ENCODE measurements at regions not wholly inside any gene's neighbourhood (a gene's known extent, or its start where the extent isn't known, plus 50 kb on each side); places are given as distances from the start of the nearest gene placed in this dataset.

- no peak for TF ChIP-seq WRNIP1 (IDR thresholded peaks at IDR 0.05; ENCODE audit: borderline replicate concordance, low read depth, low read length)
- TF ChIP-seq GABPA (IDR thresholded peaks at IDR 0.05; ENCODE audit: low read depth), result no peak
- no peak for TF ChIP-seq HCFC1 (IDR thresholded peaks at IDR 0.05; ENCODE audit: low read length)
- TF ChIP-seq NR2F1 (conservative IDR thresholded peaks at IDR 0.05), result no peak
- no peak for TF ChIP-seq MYC (IDR thresholded peaks at IDR 0.05; ENCODE audit: insufficient read depth, insufficient read length, insufficient replicate concordance, low read length, severe bottlenecking)
Measured at GRCh38 chr9:80352967-80353366, 781.2 kb downstream of the TLE4 start (continued).

GRCh38 chr9:80351612-80352011 lies 779.8 kb downstream of the TLE4 start:
- no peak overlapping the region for H3K9ac ChIP-seq (ENCODE audit: control insufficient read depth, insufficient read depth, low read length)
- no peaks in the 10 kb centered on the region for H3K27me3 ChIP-seq (replicated peaks in 1 of 2; ENCODE audit: control insufficient read depth in 2 of 2, insufficient read depth in 2 of 2, low read length in 1 of 2)
- no TSS peak for BruUV-seq (replicated peaks)
- intact Hi-C loops (cut with micrococcal nuclease; ENCODE audit: unreplicated experiment) (no loop called here), in situ Hi-C loops (cut with MboI) (no loop called here)
- 0% methylated on average over 1 of the region's 1 CpG for WGBS (ENCODE audit: insufficient coverage, insufficient replicate concordance, low lambda C conversion rate, missing lambda C conversion rate)
- H4K20me1 ChIP-seq (ENCODE audit: control insufficient read depth, insufficient read depth), result no peaks in the 10 kb centered on the region
- no peak for ATAC-seq
- no peak for DNase-seq (ENCODE audit: low read depth, low spot score)
- no peak overlapping the region for H3K4me3 ChIP-seq
- no peak overlapping the region for H3K27ac ChIP-seq (ENCODE audit: control insufficient read depth, insufficient read depth)
- RAD21 ChIA-PET (ENCODE audit: unreplicated experiment), result no interaction called here
- SMC1A ChIA-PET (ENCODE audit: uncharacterized antibody, unreplicated experiment), result no interaction called here
- POLR2A ChIA-PET, result no interaction called here
- no peak for TF ChIP-seq GABPA (IDR thresholded peaks at IDR 0.05; ENCODE audit: low read depth)
- no peak for TF ChIP-seq POU2F2 (IDR thresholded peaks at IDR 0.05; ENCODE audit: borderline replicate concordance, low read depth, low read length)
- TF ChIP-seq SKIL (IDR thresholded peaks at IDR 0.05; ENCODE audit: low read depth, poor library complexity, severe bottlenecking), result no peak
- TF ChIP-seq BACH1 (IDR thresholded peaks at IDR 0.05; ENCODE audit: borderline replicate concordance), result no peak
- TF ChIP-seq ATF3 (IDR thresholded peaks at IDR 0.05; ENCODE audit: borderline replicate concordance, extremely low read depth, low read depth, low read length), result no peak
- TF ChIP-seq ESRRA (IDR thresholded peaks at IDR 0.05; ENCODE audit: low read length), result no peak
- TF ChIP-seq HCFC1 (IDR thresholded peaks at IDR 0.05; ENCODE audit: low read length), result no peak
- no peak for TF ChIP-seq RAD51 (IDR thresholded peaks at IDR 0.05)
- no peak for TF ChIP-seq BCLAF1 (IDR thresholded peaks at IDR 0.05)
- no peak for TF ChIP-seq ZNF217 (IDR thresholded peaks at IDR 0.05)
- no peak for TF ChIP-seq FOXK2 (IDR thresholded peaks at IDR 0.05)
- no peak for TF ChIP-seq BRCA1 (IDR thresholded peaks at IDR 0.05; ENCODE audit: low read depth, low read length)
- no peak for TF ChIP-seq IKZF1 (conservative IDR thresholded peaks at IDR 0.05)
- no peak for TF ChIP-seq RELB (IDR thresholded peaks at IDR 0.05; ENCODE audit: low read depth)
- no peaks in the 10 kb centered on the region for H3K79me2 ChIP-seq (ENCODE audit: control insufficient read depth, insufficient read depth, low read length)
- CTCF ChIA-PET, result no interaction called here
- no peak for FAIRE-seq
- no peaks in the 10 kb centered on the region for H3K36me3 ChIP-seq (ENCODE audit: control insufficient read depth in 2 of 2, insufficient read depth in 2 of 2, low read length in 1 of 2)
- H2AFZ ChIP-seq (ENCODE audit: control insufficient read depth, low read depth, low read length), result no peak overlapping the region
- no peak overlapping the region for H3K4me2 ChIP-seq (ENCODE audit: control insufficient read depth, insufficient read depth)
- H3K9me3 ChIP-seq (replicated peaks; ENCODE audit: control insufficient read depth, insufficient read depth, low read length), result no peaks in the 10 kb centered on the region
- no peaks in the 10 kb centered on the region for H3K4me1 ChIP-seq (ENCODE audit: control insufficient read depth, insufficient read depth, low read length)

Data from GM12878 (cell line).